ENCODE measurements at regions not wholly inside any gene's neighbourhood (a gene's known extent, or its start where the extent isn't known, plus 50 kb on each side); places are given as distances from the start of the nearest gene placed in this dataset.

DNA sequence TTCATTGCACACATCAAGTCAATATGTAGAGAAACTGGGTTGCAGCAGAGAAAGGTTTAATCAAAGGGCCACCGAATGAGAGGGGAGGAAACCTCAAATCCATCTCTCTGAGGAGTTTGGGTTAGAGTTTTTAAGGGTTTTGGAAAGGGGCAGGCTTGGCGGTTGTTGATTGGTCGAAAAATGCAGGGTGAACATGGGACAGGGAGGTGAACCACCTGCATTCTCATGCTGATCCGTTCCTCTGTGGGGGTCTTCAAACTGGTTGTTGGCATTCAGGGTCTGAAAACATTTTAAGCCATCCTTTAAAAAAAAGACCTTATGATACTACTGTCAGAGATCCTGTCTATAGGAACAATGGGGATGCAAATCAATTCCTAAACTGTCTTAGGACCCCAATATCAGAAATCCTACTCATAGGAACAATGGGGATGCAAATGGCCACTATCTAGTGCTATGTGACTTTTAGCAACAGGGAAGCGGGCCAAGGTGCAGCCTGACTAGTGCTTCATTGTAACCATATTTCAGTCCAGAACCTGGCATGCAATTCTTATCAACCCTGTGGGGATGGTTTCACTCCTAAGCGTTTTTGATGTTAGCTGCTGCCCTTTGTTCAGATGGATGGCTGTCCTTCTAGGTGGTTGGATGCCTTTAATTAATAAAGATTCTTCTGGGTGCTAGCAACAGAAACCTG lies 120.1 kb upstream of the MGAT5 start:
- no peak for DNase-seq

DNA sequence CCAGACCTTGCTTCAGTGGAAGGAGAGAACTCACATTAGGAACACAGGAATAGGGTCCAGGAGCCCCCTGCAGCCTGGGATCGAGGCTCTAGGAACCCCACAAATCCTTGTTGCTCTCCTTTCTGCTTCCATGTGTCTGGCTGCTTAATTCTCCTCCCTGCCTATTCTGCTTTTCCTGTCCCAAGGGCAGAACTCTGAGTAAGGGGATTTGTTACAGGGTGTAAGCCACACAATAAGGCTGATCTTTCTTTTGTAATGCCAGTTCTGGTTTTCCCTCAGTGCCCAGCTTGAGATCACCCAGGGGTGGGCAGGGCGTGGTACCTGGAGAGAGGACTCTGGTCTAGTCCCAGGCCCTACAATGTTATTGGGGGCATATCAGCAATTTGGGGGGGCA lies 119.6 kb upstream of the MGAT5 start:
- DNase-seq: no peak

DNA sequence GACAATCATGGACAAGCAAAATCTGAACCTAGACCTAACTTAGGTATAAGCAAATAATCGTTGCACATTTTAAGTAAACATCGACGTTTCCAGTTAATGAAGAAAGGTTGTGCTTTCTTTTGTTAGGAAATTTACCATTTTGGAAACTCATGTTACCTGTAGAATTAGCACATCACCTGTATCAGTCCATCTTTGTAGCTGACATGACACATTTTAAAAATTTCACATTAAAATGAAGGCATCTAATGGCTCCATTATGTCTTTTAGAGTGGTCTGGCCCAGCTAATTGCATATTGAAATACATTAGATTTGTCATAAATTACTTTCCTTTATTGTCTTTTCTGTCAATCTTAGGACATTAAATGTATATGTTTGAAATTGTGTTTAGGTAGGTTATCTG lies 119.0 kb upstream of the MGAT5 start:
- DNase-seq: no peak

DNA sequence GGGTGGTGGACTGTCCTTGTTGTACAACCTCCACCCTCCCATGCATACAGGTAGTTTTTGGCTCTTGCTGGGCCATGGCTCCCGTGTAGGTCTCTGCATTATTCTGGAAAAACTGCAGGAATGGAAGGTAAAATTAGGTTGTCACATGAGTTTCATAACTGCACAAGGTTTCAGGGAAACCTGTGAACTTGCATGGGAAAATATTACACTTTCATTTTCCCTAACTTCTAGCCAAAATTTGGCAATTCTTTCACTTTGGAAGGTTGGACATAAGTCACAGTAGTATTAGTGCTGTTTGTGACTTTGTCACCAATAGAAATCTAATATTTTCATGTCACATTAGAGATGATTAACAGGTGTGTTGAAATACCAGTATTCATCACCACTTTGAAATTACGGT lies 118.1 kb upstream of the MGAT5 start:
- DNase-seq: no peak

DNA sequence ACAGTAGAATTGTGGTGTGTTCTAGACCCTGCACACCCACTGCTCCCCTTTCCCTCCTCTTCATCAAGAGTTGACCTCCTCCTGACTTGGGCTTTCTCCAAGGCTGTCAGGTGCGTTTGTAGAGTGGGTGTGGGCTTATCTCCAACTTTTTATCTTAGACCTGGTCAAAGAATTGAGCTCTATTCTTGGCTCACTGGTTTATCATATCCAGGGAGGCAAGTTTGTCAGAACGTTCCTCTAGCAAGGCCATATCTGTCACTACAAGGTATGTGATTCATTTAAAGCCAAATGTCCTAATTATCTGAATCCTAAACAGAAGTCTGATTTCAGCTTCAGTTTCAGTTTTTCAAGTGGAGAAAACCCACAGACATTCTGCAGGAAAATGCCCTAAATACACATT lies 117.1 kb upstream of the MGAT5 start:
- DNase-seq: no peak

DNA sequence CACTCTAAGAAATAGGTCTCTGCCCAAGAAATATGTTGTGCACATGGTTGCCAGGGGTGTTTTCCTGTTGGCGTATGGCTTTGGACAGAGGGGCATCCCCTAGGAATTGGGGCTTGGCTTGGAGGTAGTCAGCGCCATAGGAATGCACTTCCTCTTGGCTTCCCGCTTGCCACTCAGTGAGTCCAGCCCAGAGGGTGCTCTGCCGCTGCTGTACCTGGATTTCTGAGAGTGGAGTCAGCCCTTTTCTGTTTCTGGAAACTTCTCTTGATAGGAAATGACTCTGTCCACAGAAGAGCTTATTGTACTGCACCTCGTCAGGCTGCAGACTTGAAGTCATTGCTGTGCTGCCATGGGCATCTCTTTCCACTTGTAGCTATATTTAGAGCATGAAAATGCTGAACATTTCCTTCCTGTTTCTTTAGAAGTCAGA lies 116.7 kb upstream of the MGAT5 start:
- DNase-seq: peak; percentile 13

DNA sequence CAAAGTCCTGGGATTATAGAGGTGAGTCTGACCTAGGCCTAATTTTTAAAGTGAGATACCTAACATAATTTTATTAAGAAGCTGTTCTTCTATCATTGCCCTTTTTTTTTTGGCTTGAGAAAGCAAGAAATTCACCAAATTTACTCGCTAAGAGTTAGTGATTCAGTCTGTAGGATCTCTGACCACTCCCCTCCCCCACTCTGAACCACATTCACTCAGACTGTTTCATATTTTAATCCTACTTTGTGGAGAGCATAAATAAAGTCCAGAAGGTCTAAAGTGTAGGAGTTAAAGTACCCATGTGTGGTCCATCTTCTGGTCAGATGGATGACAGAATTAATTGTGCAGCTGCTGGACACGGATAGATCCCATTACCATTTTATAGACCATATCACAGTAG lies 115.8 kb upstream of the MGAT5 start:
- no peak for DNase-seq

DNA sequence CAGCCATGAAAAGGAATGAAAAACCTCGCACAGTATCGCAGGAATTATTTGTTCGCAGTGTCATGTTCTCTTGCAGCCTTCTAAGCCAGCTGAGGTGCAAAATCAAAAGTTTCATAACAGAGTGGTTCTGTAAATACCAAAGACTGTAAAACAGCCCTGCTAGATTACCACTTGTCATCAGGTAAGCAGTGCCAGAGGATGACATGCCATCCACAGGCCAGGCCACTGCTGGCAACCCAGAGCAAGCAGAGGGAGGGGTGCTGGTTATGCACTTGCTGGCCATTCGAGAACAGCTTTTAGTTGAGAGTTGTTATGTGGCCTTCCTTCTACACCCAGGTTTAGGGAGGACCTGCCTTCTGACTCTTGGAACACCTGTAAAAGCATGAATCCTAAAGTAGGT lies 114.3 kb upstream of the MGAT5 start:
- DNase-seq: no peak

DNA sequence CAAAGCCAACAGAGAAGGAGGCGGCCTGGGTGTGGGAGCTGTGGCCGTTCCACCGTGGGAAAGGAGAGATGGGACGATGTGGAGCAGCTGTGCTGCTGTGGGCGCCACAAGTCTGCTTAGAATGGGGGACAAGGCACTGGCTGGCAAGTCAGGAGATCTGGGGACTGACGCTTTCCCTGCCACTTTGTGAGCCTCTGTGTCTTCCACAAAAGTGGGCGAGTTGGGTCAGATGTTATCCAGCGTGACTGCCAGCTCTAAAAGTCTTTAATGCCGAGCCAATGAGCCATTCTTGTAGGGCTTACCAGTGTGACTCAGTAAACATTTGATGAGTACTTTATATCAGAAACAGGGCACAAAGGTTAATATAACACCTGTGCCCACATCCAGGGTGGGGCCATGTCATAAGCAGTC lies 113.6 kb upstream of the MGAT5 start:
- DNase-seq: no peak

DNA sequence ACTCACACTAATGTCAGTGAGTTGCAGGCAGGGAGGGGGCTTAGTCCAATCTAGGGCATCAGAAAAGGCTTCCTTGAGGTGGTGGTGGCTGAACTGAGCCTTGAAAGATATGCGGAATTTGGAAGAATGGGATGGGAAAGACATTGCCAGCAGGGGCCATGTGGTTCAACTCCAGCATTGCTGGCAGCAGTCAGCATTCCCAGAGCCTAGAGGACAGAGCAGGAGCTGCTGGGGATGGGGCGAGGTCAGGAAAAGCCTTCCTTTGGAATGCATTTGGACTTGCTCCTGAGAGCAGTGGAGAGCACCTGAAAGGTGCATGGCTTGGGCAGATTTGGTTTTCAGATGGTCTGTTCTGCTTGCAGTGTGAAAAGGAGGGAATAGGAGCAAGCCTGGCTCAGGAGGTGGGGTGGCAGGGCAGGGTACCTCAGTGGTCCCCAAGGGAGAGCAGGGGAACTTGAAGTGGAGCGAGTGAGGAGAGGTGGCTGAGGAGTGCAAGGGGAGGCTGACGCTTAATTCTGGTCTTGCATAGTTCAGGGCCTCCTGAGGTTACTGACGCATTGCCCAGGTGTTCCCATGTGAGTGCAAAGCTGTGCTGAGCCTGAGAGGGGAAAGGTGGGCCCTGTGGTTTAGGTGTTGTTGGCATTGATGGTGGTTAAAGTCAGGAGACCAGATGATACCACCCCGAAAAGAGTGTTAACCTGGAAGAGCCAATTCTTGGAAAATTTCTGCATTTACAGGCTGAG lies 112.1 kb upstream of the MGAT5 start:
- DNase-seq: no peak

DNA sequence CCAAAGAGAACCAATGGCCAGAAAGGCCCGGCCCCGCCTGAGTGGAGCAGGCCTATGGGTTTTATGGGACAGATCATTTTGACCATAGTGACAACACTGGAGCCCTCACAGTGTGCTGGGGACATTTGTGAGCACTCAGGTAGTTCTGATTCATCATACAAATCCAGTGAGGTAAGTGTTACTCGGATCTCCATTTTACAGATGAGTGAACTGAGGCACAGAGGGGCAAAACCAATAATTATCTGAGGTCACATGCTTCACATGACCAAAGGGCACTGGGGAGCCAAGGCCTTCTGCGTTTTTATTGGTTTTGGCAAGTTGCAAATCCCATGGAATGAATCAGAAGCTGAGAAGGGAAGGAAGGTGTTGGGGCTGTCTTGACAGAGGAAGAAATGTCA lies 111.5 kb upstream of the MGAT5 start:
- DNase-seq: no peak

DNA sequence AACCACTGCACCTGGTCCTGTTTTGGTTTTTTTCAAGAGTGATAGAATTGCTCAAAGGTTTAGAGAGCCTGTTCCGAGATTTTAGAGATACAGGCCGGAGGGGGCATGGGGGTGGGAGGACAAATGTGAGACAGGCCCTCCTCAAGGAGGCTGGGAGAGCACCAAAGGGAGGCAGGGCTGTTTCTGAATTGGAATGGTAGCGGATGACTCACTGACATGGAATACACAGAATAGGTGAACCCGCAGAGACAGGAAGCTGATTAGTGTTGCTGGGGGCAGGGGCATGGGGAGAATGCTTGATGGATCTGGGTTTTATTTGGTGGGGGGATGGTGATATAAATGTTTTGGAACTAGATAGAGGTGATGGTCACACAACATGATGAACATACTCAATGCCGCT lies 111.0 kb upstream of the MGAT5 start:
- no peak for DNase-seq

DNA sequence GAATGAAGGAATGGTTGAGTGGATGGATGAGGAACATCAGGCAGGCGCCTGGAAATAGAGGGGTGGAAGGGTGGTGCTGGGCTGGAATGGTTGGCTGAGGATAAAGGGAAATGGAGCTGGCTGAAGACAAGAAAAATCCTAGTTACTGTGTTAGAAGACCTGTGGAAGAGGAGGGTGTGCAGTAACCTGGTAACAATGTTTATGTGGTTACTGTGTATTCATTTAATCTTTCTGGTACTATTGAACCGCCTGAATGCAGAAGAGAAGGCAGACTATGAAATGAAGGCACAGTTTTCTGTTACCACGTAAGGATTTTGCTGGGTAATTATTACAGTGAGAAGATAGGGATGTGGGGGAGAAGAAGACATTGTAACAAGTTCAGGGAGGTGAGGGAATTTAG lies 110.3 kb upstream of the MGAT5 start:
- no peak for DNase-seq

DNA sequence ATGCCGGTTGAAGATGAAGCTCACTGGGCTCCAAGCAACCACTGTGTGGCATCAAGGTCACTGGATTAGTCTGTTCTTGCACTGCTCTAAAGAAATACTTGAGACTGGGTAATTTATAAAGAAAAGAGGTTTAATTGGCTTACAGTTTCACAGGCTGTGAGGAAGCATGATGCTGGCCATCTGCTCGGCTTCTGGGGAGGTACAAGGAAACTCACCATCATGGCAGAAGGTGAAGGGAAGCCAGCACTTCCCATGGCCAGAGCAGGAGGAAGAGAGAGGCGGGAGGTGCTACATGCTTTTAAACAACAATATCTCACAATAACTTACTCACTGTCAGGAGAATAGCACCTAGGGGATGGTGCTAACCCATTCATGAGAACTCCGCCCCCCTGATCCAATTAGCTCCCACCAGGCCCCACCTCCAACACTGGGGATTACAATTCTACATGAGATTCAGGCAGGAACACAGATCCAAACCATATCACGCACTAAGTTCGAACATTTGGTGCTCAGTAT lies 109.7 kb upstream of the MGAT5 start:
- no peak for DNase-seq

DNA sequence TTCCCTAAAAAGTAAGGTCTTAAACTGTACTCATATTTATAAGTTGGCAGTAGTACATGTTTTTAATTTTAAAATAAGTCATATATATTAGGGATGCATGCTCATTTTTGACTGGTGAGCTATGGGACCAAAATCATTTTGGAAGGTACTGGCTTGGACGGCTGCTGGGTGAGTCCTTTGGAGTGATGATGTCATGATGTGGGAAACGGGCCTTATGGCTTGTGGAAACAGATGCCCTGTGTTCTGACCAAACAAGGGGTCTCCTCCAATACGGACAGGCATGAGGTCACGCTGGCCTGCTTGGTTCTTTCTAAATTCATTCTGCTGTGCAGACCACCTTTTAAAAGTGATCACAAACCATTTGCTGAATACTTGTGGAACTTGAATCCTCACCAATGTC lies 109.2 kb upstream of the MGAT5 start:
- no peak for DNase-seq

DNA sequence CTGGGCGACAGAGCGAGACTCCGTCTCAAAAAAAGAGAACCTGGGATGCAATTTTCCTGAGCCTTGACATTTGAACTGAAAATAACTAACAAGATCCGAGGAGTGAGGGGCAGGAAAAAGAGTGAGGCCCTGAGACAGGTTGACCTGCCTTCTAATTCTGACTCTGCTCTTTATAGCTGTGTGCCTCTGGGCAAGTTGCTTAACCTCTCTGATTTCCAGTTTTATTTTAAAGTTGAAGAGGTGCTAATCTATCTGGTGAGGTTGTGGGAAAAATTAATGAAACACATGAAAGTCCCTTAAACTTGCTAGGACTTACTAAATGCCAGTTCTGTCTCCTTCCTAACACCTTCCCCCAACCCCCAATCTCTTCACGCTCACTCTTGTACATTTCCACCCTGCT lies 108.4 kb upstream of the MGAT5 start:
- no peak for DNase-seq

DNA sequence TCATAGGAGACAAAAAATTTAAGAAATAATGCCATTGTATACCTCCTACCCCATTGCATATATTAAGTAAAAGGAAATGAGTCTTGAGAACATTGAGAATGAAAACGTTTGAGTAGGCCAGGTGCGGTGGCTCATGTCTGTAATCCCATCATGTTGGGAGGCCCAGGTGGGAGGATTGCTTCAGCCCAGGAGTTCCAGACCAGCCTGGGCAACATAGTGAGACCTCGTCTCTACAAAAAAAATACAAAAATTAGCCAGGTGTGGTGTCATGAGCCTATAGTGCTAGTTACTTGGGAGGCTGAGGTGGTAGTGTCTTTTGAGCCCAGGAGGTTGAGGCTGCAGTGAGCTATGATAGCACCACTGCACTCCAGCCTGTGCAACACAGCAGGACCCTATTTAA lies 107.7 kb upstream of the MGAT5 start:
- DNase-seq: no peak

DNA sequence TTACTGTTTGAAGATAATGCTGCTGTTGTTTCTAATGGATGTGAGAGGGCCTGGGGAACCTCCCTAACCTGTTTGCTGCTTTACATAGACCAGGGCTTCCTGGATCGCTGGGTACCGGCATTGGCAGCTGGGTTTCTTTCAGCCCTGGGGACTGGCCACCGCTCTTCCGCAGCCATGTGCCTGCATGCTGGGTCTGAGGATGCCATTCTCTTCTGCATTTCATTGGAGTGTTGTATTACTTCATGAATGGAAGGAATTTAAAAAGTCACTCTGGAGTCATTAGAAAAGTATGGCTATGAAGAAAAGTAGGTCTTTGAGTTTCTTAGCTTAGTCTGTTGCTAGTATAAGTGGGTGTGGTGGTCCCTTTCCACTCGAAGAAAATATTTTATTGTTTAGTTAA lies 107.3 kb upstream of the MGAT5 start:
- DNase-seq: no peak

DNA sequence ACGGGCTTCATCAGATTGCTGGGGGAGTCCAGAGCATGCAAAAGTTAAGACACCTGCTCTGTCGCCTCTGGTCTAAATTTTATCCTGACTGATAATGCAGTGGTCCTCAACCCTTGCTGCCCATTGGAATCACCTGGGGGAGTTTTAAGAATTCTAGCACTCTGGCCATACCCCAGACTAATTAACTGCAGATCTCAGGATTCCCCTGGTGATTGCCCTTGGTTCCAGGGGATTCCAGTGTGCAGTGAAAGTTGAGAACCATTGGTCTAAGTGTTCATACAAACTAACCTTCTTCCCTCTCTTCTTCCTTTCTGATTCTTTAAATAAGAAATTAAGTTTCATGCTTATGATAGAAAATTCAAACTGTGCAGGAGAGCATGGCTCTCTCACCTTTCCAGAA lies 105.7 kb upstream of the MGAT5 start:
- DNase-seq: no peak

DNA sequence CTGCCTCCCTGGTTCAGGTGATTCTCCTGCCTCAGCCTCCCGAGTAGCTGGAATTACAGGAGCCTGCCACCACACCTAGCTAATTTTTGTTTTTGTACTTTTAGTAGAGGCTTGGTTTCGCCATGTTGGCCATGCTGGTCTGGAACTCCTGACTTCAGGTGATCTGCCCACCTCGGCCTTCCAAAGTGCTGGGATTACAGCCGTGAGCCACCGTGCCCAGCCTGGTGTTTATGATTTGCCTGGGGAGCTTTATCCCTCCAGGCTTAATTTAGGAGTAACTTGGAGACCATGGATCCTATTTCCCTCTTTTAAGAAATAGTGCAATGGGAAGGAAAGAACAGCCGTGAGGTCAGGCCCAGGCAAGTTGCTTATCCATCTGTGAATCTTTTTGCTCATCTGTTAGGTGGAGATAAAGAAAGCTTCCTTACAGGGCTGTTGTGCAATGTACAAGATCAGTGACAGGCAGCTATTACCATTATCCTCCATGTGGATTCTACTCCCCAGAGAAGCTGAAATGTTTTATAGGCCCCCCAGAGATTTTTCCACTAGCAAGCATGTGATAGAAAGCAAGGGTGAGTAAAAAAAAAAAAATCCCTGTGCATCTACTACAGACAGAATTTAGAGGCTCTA lies 104.9 kb upstream of the MGAT5 start:
- DNase-seq: no peak

DNA sequence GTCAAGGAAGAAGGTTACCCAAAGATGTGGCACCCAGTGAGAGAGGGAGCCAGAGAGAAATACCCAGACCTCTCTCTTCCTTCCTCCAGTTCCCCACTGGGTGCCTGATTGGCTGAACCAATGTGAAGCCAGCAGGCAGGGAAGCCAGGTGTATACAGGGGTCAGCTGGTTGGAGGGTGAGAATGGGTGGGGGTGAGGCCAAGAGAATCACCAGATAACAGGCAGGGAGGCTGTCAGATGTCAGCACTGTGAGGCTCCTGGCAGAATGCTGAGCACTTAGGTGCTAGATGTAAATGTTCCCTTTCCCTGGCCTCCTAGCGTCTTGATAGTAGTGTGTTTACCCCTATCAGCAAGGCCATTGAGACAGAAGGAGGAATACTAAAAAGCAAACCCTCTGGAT lies 104.0 kb upstream of the MGAT5 start:
- DNase-seq: no peak

DNA sequence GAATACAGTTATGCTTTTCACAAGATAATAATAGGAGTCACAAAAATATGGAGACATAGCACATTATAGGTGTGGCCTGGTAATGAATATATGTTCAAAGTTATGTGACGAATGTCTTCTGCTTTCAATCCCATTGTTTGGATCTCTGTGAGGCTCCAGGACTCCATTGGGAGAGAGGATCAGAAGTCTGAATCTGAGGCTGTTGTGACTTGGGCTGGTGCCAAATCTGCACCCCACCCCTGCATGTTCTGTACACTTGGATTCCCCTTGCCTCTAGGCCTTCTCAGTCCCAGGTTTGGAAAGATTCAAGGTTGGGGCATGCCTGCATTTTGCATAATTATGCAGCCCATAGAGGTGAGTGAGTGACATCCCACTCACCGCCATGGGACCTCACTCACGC lies 103.1 kb upstream of the MGAT5 start:
- no peak for DNase-seq

DNA sequence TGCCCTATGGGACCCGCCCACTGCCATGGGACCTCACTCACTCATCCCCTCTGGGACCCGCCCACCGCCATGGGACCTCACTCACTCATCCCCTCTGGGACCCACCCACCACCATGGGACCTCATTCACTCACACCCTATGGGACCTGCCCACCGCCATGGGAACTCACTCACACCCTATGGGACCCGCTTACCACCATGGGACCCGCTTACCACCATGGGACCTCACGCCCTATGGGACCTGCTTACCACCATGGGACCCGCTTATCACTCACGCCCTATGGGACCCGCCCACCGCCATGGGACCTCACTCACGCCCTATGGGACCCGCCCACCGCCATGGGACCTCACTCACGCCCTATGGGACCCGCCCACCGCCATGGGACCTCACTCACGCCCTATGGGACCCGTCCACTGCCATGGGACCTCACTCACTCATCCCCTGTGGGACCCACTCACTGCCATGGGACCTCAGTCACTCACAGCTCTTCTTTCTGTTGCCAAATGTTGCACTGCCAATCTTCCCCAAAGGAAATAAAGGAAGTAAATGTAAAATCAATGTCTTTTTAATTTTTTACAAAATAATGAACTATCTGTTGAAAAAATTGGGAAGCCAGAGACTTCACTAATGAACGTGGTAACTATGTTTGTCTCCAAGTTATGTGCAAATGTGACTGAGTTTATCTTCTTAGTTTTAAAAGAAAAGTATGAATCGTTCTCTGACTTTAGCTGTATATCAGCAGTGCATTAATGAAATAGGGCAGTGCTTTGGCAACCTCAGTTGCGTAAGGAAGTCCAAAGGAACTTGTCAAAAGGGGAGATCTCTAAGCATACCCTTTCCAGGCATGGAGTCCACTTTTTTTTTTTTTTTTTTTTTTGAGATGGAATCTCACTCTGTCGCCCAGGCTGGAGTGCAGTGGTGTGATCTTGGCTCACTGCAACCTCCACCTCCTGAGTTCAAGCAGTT lies 101.5 kb upstream of the MGAT5 start:
- no peak for DNase-seq

Measured in CD4-positive, alpha-beta T cell treated with Interferon gamma for 1 hour (primary cell).